Loucy (cell line): ENCODE measurements at regions not wholly inside any gene's neighbourhood (a gene's known extent, or its start where the extent isn't known, plus 50 kb on each side); places are given as distances from the start of the nearest gene placed in this dataset.

ENCODE experiments used
- H2AFZ ChIP-seq: fragments of 200-600 bp; sonication (generic); 2 replicates; pipeline ENCODE4 v1.6.0; 2016; ENCODE audit warnings: antibody characterized with exemption, mild to moderate bottlenecking, low read length, moderate library complexity
- H3F3A ChIP-seq: fragments of 200-600 bp; 2 replicates; pipeline ENCODE4 v1.6.0; 2016; ENCODE audit warnings: antibody characterized with exemption, low read depth, mild to moderate bottlenecking
- H3K27me3 ChIP-seq: fragments of 200-600 bp; sonication (generic); 2 replicates; pipeline ENCODE4 v1.6.1; 2014; ENCODE audit warnings: low read length, mild to moderate bottlenecking; ENCODE audit not compliant: insufficient read depth, poor library complexity, severe bottlenecking
- H3K36me3 ChIP-seq: fragments of 200-600 bp; sonication (generic); 2 replicates; pipeline ENCODE4 v1.6.1; 2016; ENCODE audit warnings: low read length; ENCODE audit not compliant: insufficient read depth
- H3K4me1 ChIP-seq: fragments of 200-600 bp; sonication (generic); 2 replicates; pipeline ENCODE4 v1.5.1; 2014; ENCODE audit warnings: low read length, mild to moderate bottlenecking; ENCODE audit not compliant: insufficient read depth, poor library complexity, severe bottlenecking
- H3K4me2 ChIP-seq: fragments of 200-600 bp; sonication (generic); 2 replicates; pipeline ENCODE4 v1.6.0; 2014; ENCODE audit warnings: antibody characterized with exemption, low read length, low read depth, mild to moderate bottlenecking; ENCODE audit not compliant: poor library complexity, severe bottlenecking
- H3K4me3 ChIP-seq: fragments of 200-600 bp; sonication (generic); 2 replicates; pipeline ENCODE4 v1.5.1; 2014; ENCODE audit warnings: low read length, mild to moderate bottlenecking, mixed read lengths; ENCODE audit not compliant: poor library complexity, severe bottlenecking
- H3K79me2 ChIP-seq: fragments of 200-600 bp; sonication (generic); 2 replicates; pipeline ENCODE4 v1.6.1; 2014; ENCODE audit warnings: low read length; ENCODE audit not compliant: insufficient read depth
- H3K9ac ChIP-seq: fragments of 200-600 bp; sonication (generic); 2 replicates; pipeline ENCODE4 v1.6.0; 2014; ENCODE audit warnings: mild to moderate bottlenecking, low read depth, low read length, moderate library complexity; ENCODE audit not compliant: poor library complexity, severe bottlenecking
- H3K9me2 ChIP-seq: fragments of 200-600 bp; sonication (generic); replicated peaks from 2 replicates; pipeline ENCODE4 v1.6.1; 2016; ENCODE audit warnings: low read depth, low read length, mixed read lengths
- H3K9me3 ChIP-seq: fragments of 200-600 bp; sonication (generic); 2 replicates; pipeline ENCODE4 v1.6.1; 2014; ENCODE audit warnings: mild to moderate bottlenecking, antibody characterized with exemption, low read length, low read depth; ENCODE audit not compliant: insufficient read depth
- H4K20me1 ChIP-seq: fragments of 200-600 bp; sonication (generic); 2 replicates; pipeline ENCODE4 v1.6.0; 2014; ENCODE audit warnings: antibody characterized with exemption, low read length, mild to moderate bottlenecking; ENCODE audit not compliant: insufficient read depth, poor library complexity, severe bottlenecking
- CTCF ChIP-seq: fragments of 200-600 bp; sonication (generic); conservative IDR thresholded peaks from 2 replicates; pipeline ENCODE4 v1.5.1; 2014; ENCODE audit warnings: mild to moderate bottlenecking, antibody characterized with exemption, low read length
- EZH2phosphoT487 ChIP-seq: fragments of 200-600 bp; IDR thresholded peaks from 2 replicates; pipeline ENCODE4 v1.6.1; 2018; ENCODE audit warnings: antibody characterized with exemption, mild to moderate bottlenecking, moderate library complexity, borderline replicate concordance

- H3K9me3 ChIP-seq: peaks cover 21% of the 10 kb centered on the region; the same call in 1 of the 2 replicates
- H3K27me3 ChIP-seq: no peaks in the 10 kb centered on the region
- no peaks in the 10 kb centered on the region for H3K79me2 ChIP-seq
- no peaks in the 10 kb centered on the region for H3F3A ChIP-seq
- no peak overlapping the region for H3K4me2 ChIP-seq
- TF ChIP-seq CTCF (no peak), EZH2phosphoT487 (no peak)
- H4K20me1 ChIP-seq: no peaks in the 10 kb centered on the region
- H2AFZ ChIP-seq: no peak overlapping the region
- H3K36me3 ChIP-seq: no peaks in the 10 kb centered on the region
- peaks cover 7% of the 10 kb centered on the region for H3K4me1 ChIP-seq
- no peak overlapping the region for H3K9ac ChIP-seq
- no peaks in the 10 kb centered on the region for H3K9me2 ChIP-seq
- H3K4me3 ChIP-seq: no peak overlapping the region
Measured at GRCh38 chr4:108546728-108547127, 73.6 kb upstream of the RPL34 start.

- H2AFZ ChIP-seq: no peak overlapping the region
- H3K4me1 ChIP-seq: peaks cover 26% of the 10 kb centered on the region
Measured at GRCh38 chr4:108544481-108544880, 75.9 kb upstream of the RPL34 start.

GRCh38 chr4:108543359-108543968, 76.9 kb upstream of the RPL34 start:
- Histone ChIP-seq H3K4me3 (no peak overlapping the region), H3K79me2 (no peaks in the 10 kb centered on the region), H3K36me3 (no peaks in the 10 kb centered on the region), H2AFZ (no peak overlapping the region), H3K9me2 (no peaks in the 10 kb centered on the region), H3K4me1 (peaks cover 30% of the 10 kb centered on the region), H3K9me3 (peaks cover 16% of the 10 kb centered on the region; the same call in 1 of the 2 replicates), H3K4me2 (no peak overlapping the region), H3F3A (no peaks in the 10 kb centered on the region), H3K9ac (no peak overlapping the region), H3K27me3 (no peaks in the 10 kb centered on the region), H4K20me1 (no peaks in the 10 kb centered on the region)
- no peak for TF ChIP-seq CTCF
- no peak for TF ChIP-seq EZH2phosphoT487

More at GRCh38 chr4:108544481-108544880, 75.9 kb upstream of the RPL34 start:
- H3K9me3 ChIP-seq: peaks cover 16% of the 10 kb centered on the region; the same call in 1 of the 2 replicates
- no peaks in the 10 kb centered on the region for H3K79me2 ChIP-seq
- no peaks in the 10 kb centered on the region for H3F3A ChIP-seq
- no peak overlapping the region for H3K9ac ChIP-seq
- H4K20me1 ChIP-seq: no peaks in the 10 kb centered on the region
- no peak overlapping the region for H3K4me2 ChIP-seq
- TF ChIP-seq EZH2phosphoT487 (no peak), CTCF (no peak)
- H3K27me3 ChIP-seq: no peaks in the 10 kb centered on the region
- no peak overlapping the region for H3K4me3 ChIP-seq
- no peaks in the 10 kb centered on the region for H3K9me2 ChIP-seq
- H3K36me3 ChIP-seq: no peaks in the 10 kb centered on the region
